MCF 10A (cell line): ENCODE measurements at regions not wholly inside any gene's neighbourhood (a gene's known extent, or its start where the extent isn't known, plus 50 kb on each side); places are given as distances from the start of the nearest gene placed in this dataset.

ENCODE experiments used
- BruUV-seq: library from RNA; stranded (reverse); fragments of 400-500 nt; replicated peaks from 2 replicates; lab custom pipeline; 2021; lab: Mats Ljungman, UMichigan
- CTCF ChIA-PET: fragments of 300-600 bp; sonication (Branson Sonifier 250); formaldehyde crosslinking; extraction: SDS; loops from one replicate; lab custom pipeline; 2021; ENCODE audit warnings: antibody characterized with exemption, inconsistent platforms; lab: Yijun Ruan, JAX
- POLR2A ChIA-PET: fragments of 300-600, 350-650 bp; sonication (Branson Sonifier 250); formaldehyde crosslinking; extraction: SDS; loops from one replicate; lab custom pipeline; 2020; ENCODE audit warnings: antibody characterized with exemption, inconsistent platforms; lab: Yijun Ruan, JAX
- DNase-seq: peaks from one replicate; pipeline ENCODE4 v3.0.0-alpha.2; 2018; ENCODE audit not compliant: unreplicated experiment
- H3K27ac Mint-ChIP-seq: one replicate; pipeline ENCODE4 v1.8.0; 2022; ENCODE audit warnings: mild to moderate bottlenecking, low read depth, mixed read lengths; ENCODE audit not compliant: unreplicated experiment
- H3K27me3 Mint-ChIP-seq: one replicate; pipeline ENCODE4 v1.8.0; 2022; ENCODE audit warnings: mixed read lengths; ENCODE audit not compliant: insufficient read depth, unreplicated experiment
- H3K36me3 Mint-ChIP-seq: one replicate; pipeline ENCODE4 v1.8.0; 2022; ENCODE audit warnings: mild to moderate bottlenecking, moderate library complexity, mixed read lengths; ENCODE audit not compliant: insufficient read depth, unreplicated experiment
- H3K4me1 Mint-ChIP-seq: one replicate; pipeline ENCODE4 v1.8.0; 2022; ENCODE audit warnings: mixed read lengths; ENCODE audit not compliant: insufficient read depth, unreplicated experiment
- H3K4me3 Mint-ChIP-seq: one replicate; pipeline ENCODE4 v1.8.0; 2022; ENCODE audit warnings: mild to moderate bottlenecking, moderate library complexity, mixed read lengths; ENCODE audit not compliant: unreplicated experiment
- H3K9me3 Mint-ChIP-seq: one replicate; pipeline ENCODE4 v1.8.0; 2022; ENCODE audit warnings: mixed read lengths; ENCODE audit not compliant: unreplicated experiment
- intact Hi-C: fragments of 100-400 bp; cut with micrococcal nuclease; formaldehyde crosslinking; loops from 2 replicates; pipeline ENCODE4 v1.14.1; 2022
- TF ChIP-seq, protein P1 (sequence below): fragments of 200-600 bp; IDR thresholded peaks from one replicate; pipeline ENCODE4 v1.8.0; 2022; ENCODE audit warnings: antibody characterized with exemption, mild to moderate bottlenecking; ENCODE audit not compliant: unreplicated experiment

- no peak overlapping the region for H3K4me3 Mint-ChIP-seq
- TF ChIP-seq, protein P1, sequence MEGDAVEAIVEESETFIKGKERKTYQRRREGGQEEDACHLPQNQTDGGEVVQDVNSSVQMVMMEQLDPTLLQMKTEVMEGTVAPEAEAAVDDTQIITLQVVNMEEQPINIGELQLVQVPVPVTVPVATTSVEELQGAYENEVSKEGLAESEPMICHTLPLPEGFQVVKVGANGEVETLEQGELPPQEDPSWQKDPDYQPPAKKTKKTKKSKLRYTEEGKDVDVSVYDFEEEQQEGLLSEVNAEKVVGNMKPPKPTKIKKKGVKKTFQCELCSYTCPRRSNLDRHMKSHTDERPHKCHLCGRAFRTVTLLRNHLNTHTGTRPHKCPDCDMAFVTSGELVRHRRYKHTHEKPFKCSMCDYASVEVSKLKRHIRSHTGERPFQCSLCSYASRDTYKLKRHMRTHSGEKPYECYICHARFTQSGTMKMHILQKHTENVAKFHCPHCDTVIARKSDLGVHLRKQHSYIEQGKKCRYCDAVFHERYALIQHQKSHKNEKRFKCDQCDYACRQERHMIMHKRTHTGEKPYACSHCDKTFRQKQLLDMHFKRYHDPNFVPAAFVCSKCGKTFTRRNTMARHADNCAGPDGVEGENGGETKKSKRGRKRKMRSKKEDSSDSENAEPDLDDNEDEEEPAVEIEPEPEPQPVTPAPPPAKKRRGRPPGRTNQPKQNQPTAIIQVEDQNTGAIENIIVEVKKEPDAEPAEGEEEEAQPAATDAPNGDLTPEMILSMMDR: no peak
- no peaks in the 10 kb centered on the region for H3K36me3 Mint-ChIP-seq
- DNase-seq: no peak
- ChIA-PET CTCF (no interaction called here), POLR2A (no interaction called here)
- H3K9me3 Mint-ChIP-seq: peaks cover 8% of the 10 kb centered on the region
- intact Hi-C loops: no loop called here
- H3K27me3 Mint-ChIP-seq: no peaks in the 10 kb centered on the region
- BruUV-seq: no TSS peak
- H3K4me1 Mint-ChIP-seq: no peaks in the 10 kb centered on the region
- H3K27ac Mint-ChIP-seq: no peak overlapping the region
Measured at GRCh38 chr1:82454431-82454830, 653.7 kb downstream of the ADGRL2 start.

DNA sequence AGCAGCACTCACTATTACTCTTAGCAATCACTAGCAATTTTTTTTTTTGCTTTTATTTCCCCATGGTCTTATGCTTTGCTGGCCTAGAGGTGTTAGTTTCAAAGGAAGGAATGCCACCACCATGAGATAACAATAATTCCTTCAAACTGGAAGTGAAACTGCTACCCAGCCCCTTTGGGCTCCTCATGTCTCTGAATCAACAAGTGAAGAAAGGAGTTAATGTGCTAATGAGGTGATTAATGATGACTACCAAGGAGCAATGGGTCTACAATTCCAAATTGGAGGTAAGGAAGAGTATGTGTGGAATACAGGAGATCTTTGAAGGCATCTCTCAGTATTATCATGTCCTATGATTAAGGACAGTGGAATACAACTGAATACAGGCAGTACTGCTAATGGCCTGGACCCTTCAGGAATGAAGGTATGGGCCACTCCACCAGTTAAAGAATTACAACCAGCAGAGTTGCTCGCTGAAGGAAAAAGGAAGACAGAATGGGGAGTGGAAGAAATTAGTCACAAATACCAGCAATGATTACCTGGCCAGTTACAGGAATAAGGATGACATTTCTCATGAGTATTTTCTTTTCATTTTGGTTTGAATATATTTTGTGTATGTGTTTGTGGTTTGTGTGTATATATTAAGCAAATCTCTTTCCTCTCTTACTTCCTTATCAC, 652.9 kb downstream of the ADGRL2 start:
- intact Hi-C loops: no loop called here
- ChIA-PET POLR2A (no interaction called here), CTCF (no interaction called here)
- H3K36me3 Mint-ChIP-seq: no peaks in the 10 kb centered on the region
- no peaks in the 10 kb centered on the region for H3K4me1 Mint-ChIP-seq
- no peaks in the 10 kb centered on the region for H3K27me3 Mint-ChIP-seq
- BruUV-seq: no TSS peak
- no peak for DNase-seq
- TF ChIP-seq, protein P1: no peak
- no peak overlapping the region for H3K27ac Mint-ChIP-seq
- H3K9me3 Mint-ChIP-seq: peaks cover 8% of the 10 kb centered on the region
- no peak overlapping the region for H3K4me3 Mint-ChIP-seq

DNA sequence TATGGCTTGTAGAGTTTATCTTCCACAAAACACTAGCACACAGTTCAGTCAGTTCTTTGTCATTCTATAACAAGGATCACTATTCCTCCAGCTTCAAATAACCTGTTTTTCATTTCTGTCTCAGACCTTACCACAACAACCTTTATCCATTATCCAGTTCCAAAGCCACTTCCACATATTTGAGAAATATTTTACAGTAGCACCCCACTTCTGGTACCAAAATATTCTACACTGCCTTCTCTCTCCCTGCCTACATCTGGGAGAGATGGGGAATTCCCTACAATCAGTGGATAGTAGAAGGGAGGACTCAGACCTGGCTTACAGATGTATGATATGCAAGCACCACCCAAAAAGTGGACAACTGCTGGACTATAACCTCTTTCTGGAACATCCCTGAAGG, 651.4 kb downstream of the ADGRL2 start:
- peaks cover 8% of the 10 kb centered on the region for H3K9me3 Mint-ChIP-seq

GRCh38 chr1:82451191-82451590, 650.5 kb downstream of the ADGRL2 start:
- H3K27ac Mint-ChIP-seq: no peak overlapping the region
- no peaks in the 10 kb centered on the region for H3K36me3 Mint-ChIP-seq
- no peaks in the 10 kb centered on the region for H3K27me3 Mint-ChIP-seq
- intact Hi-C loops: no loop called here
- no peak overlapping the region for H3K4me3 Mint-ChIP-seq
- TF ChIP-seq, protein P1: no peak
- DNase-seq: no peak
- no TSS peak for BruUV-seq
- no peaks in the 10 kb centered on the region for H3K4me1 Mint-ChIP-seq
- H3K9me3 Mint-ChIP-seq: peaks cover 8% of the 10 kb centered on the region
- CTCF ChIA-PET: no interaction called here
- POLR2A ChIA-PET: no interaction called here

More for the DNA sequence above, 651.4 kb downstream of the ADGRL2 start:
- BruUV-seq: no TSS peak
- CTCF ChIA-PET: interaction anchor here (0.7 kb wide), 1 partner anchor 375 kb away, joined by 3 read pairs; no protein-coding TSS in a partner anchor
- H3K4me3 Mint-ChIP-seq: no peak overlapping the region
- H3K36me3 Mint-ChIP-seq: no peaks in the 10 kb centered on the region
- intact Hi-C loops: no loop called here
- H3K27me3 Mint-ChIP-seq: no peaks in the 10 kb centered on the region
- POLR2A ChIA-PET: no interaction called here
- no peak overlapping the region for H3K27ac Mint-ChIP-seq
- H3K4me1 Mint-ChIP-seq: no peaks in the 10 kb centered on the region
- TF ChIP-seq, protein P1: no peak
- DNase-seq: no peak
